ENCODE measurements at regions not wholly inside any gene's neighbourhood (a gene's known extent, or its start where the extent isn't known, plus 50 kb on each side); places are given as distances from the start of the nearest gene placed in this dataset.

DNA sequence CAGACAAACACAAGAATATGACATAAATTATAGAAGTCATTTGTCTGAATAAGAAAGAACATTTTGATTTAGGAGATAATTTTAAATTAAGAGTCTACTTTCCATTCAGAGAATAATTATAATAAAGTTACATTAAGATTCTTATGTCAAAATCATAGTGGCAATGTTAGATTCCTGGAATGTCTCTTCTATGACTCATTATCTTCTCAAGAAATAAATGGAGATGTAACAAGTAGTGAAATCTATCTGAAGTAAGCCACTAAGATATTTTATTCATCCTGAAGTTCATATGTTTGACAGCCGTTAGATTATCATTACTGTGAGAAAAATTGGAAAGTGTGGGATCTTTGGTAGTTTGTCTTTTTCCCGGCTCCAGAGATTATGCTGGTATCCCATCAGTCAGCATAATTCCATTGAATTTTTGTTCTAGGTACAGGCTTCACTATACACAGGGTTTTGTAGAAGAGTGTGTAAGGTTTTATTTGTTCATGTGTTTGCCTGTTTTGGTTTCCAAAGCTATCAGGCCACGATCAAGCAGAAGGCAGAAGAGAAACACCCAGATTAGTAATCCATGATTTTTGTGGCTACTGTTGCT lies 1246.6 kb upstream of the LRRTM1 start:
- DNase-seq (ENCODE audit: low read depth in 3 of 3), result no peak

- no peak for DNase-seq (ENCODE audit: low read depth in 3 of 3)
These were observed 1245.7 kb upstream of the LRRTM1 start for GRCh38 chr2:81550277-81550676.

DNA sequence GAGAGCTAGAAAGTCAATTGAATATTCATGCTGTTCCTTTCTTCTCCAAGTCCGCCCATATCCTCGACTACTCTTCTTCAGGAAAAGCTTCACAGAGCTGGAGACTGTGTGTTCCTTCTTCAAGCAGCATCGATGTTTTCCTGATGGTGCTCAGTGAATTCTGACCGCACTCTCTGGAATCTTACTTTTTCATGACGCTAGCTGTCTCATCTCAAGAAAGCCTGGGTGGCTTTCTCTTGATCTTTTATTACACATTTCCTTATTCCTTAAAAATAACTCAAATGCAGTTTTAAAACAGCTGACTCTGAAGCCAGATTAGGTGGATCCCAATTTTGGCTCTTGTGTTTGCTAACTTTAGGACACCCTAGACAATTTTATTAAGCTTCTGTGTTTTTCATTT lies 1245.1 kb upstream of the LRRTM1 start:
- DNase-seq (ENCODE audit: low read depth in 3 of 3), result no peak

GRCh38 chr2:81545626-81546025 lies 1241.1 kb upstream of the LRRTM1 start:
- DNase-seq (ENCODE audit: low read depth in 3 of 3), result no peak

- DNase-seq (ENCODE audit: low read depth in 3 of 3), result no peak
These were observed 1237.6 kb upstream of the LRRTM1 start for GRCh38 chr2:81542119-81542518.

GRCh38 chr2:81529944-81530343 lies 1225.4 kb upstream of the LRRTM1 start:
- DNase-seq (ENCODE audit: low read depth in 3 of 3), result no peak

DNA sequence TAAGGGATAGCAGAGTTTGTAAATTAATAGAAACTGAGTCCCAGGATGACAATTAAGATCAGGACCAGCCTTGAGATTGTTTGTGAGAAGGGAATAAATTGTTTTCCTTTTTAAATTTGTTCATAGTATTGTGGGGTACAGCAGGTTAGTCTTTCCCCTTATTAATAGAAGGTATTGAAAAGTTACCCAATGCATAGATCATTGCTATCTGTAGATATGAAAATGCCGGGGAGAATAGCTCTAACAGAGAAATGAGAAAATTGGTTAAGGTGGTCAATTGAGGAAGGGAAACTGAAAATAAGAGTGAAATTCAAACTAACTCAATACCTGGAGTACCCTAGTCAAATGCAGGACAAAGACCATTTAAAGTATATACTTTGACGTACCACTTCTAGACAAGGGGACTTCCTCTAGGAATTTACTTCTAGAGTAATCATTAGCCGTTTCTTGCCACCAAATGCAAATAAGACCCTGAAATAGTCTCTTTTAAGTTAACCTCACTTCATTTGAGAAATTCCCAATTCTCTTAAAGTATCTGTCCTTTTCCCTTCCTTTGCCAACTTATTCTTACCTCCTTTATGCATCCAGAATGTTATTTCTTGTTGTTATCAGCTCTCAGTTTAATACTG lies 1224.4 kb upstream of the LRRTM1 start:
- no peak for DNase-seq (ENCODE audit: low read depth in 3 of 3)

- no peak for DNase-seq (ENCODE audit: low read depth in 3 of 3)
These were observed 1218.8 kb upstream of the LRRTM1 start for GRCh38 chr2:81523344-81523743.

DNA sequence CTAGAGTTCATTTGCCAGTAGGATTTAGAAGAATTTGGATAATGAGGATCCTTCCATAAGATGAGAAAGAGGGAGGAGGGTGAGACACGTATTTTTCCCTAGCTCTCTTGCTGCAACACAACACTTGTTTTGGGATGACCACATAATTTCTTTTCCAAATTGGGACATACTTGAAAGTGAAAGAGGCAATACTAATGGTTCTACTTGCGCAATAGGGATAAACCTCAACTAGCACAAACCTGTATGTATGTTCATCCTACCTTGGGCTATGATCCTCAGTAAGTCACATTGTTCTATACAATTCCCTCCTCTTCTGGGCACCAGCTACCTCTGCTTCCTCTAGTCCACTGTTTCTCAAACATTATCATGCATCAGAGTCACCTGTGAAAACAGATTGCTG lies 1208.8 kb upstream of the LRRTM1 start:
- DNase-seq (ENCODE audit: low read depth in 3 of 3), result no peak

- DNase-seq (ENCODE audit: low read depth in 3 of 3), result no peak
These were observed 1201.0 kb upstream of the LRRTM1 start for GRCh38 chr2:81505586-81505985.

GRCh38 chr2:81495556-81495955 lies 1191.0 kb upstream of the LRRTM1 start:
- no peak for DNase-seq (ENCODE audit: low read depth in 3 of 3)

DNA sequence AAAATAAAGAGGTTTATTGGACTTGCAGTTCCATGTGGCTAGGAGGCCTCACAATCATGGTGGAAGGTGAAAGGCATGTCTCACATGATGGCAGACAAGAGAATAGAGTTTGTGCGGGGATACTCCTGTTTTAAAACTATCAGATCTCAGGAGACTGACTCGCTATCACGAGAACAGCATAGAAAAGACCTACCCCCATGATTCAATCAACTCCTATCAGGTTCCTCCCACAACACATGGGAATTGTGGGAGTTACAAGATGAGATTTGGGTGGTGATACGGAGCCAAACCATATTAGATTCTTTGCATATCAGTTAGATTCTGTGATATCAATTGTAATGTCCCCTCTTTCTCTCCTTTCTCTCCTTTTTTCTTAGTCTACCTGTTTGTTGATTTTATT lies 1178.7 kb upstream of the LRRTM1 start:
- no peak for DNase-seq (ENCODE audit: low read depth in 3 of 3)

GRCh38 chr2:81481994-81482368 lies 1177.4 kb upstream of the LRRTM1 start:
- no peak for DNase-seq (ENCODE audit: low read depth in 3 of 3)

DNA sequence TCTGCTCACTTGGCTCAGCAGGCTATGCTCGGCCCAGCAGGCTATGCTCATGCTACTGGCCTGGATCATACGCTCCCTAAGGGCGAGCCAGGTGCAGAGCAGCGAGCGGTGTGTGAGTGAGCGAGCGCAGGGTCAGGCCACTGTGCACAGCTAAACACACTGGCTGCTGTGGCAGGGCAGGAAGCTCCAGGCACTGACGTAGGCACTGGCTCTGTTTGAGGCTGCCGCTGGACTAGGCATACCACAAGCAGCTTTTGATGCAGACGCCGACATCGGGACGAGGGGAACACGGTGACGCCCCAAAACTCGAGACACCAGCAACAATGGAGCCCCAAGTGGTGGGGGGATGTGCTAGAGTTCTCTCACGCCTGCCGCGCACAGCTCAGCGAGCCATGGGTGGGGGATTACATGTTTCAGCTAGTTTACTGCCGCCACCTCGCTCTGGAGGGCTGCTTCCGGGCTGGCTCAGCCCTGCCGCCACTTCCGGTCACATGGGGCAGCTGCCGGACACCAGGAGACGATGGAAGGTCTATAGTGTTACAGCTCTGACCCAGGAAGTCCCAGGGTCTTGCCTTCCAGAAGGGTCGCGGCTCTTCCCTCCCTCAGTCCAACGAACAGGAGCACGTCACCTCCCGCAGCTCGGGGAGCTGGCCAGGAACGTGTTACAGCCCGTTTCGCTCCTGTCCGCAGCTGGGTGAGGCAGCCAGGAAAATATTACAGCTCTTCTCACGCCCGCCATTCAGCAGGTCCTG lies 1176.9 kb upstream of the LRRTM1 start:
- no peak for DNase-seq (ENCODE audit: low read depth in 3 of 3)

DNA sequence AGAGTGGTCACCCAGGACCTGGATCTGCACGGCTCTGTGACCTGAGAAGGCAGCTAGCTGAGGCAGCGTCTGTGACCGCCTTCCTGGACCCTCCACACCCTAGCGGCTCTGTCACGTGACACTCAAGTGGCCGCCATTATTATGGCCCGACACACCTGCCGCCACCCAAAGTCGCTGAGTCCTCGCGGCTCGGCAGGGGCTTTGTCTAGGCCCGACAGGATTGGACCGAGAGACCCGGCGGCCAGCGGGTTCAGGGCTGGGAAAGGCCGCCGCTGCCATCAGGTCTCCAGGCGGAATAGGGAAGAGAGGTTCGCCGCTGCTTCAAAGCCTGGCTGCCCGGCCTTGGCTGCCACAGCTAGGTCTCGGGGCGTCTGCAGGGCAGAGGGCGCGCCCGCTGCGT lies 1162.5 kb upstream of the LRRTM1 start:
- DNase-seq (ENCODE audit: low read depth in 3 of 3), result no peak

DNA sequence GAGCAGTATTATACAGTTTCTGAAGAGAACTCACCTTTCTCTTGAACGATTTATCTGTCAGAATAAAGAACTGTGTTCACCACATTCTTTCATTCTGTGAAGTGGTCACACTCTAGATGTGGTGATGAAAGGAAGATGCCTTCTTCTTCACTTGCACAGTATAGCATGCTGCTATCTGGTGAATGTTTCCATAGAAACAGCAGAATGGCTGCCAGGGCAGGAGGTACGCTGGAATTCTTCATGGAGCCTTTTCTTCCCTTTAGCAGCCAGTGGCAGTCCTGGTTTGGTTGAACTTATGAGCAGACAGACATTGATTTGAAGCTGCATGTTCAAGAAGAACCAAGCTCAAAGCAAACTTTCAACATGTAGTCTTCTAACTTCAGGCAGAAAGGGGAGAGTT lies 1157.9 kb upstream of the LRRTM1 start:
- DNase-seq (ENCODE audit: low read depth in 3 of 3), result no peak

DNA sequence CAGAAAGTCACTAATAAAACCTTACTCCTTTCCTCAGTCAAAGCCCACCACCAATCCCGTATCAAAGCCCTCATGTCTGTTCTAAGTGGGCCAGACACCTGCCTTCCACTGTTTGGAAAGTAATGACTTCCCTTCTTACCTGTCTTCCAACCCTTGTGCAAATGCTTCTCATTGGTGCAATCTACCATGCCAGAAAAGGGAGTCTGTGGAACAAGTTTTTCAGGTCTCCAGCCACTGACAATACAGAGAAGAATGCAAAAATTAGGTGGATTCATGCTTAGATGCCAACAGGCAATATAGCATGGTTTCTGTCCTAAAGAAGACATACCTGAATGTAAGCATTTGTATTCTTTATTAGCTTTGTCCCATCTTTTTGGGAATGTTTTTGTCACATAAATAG lies 1140.6 kb upstream of the LRRTM1 start:
- DNase-seq (ENCODE audit: low read depth in 3 of 3), result no peak

- DNase-seq (ENCODE audit: low read depth in 3 of 3), result no peak
These were observed 1133.0 kb upstream of the LRRTM1 start for GRCh38 chr2:81437456-81438000.

GRCh38 chr2:81436256-81436655 lies 1131.7 kb upstream of the LRRTM1 start:
- DNase-seq (ENCODE audit: low read depth in 3 of 3), result no peak

GRCh38 chr2:81412681-81413080 lies 1108.1 kb upstream of the LRRTM1 start:
- no peak for DNase-seq (ENCODE audit: low read depth in 3 of 3)

DNA sequence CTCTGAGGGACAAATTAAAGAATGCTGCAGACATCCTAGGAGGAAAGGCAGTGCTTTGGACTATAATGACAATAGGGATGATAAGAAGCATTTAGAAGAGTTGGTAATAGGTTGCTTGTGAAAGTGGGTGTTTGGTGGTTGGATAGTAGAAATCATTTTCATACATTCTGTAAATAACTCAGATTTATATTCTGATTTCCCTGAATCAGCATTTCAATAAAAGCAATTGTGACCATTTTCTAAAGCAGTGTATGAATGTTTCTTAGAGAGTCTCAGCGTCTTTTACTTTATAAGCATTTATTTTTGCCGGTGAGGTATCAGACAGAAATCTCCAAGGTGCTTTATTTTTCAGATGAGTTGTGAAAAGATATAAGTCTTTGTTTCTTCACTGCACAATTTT lies 1099.0 kb upstream of the LRRTM1 start:
- DNase-seq (ENCODE audit: low read depth in 3 of 3), result no peak

DNA sequence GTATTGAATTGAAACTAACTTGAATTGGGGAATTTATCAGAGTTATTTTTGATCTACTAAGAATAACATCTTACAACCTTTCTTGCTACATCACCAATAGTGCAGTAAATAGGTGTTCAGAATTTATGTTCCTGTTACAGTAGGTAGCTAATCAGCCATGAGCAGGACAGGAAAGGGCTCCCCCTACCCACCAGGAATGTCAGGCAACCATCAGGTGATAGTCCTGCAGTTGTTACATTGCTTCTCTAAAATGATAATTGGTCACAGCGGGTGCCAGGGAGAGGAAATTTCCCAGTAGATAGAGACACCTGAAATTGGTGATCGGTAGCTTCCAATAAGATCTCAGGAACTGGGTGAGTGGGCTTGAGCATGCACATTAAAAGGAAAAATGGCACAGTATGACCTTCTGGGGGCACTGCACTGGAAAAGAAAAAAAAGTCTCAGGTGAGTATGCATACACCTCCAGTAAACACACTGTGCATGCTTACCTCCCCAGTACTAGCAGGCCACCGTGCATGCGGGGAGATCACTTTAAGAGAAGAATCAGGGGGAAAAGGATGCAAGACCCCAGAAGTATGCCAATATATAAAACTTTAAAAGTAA lies 1092.0 kb upstream of the LRRTM1 start:
- DNase-seq (ENCODE audit: low read depth in 3 of 3), result no peak

- DNase-seq (ENCODE audit: low read depth in 3 of 3), result no peak
These were observed 1091.2 kb upstream of the LRRTM1 start for GRCh38 chr2:81395746-81396145.

All from stimulated activated CD4-positive, alpha-beta T cell treated with anti-CD3 and anti-CD28 coated beads, TNF-alpha, amount 100 ng/mL, for 4 hours (primary cell).